OCI-LY1 (cell line): ENCODE measurements at regions not wholly inside any gene's neighbourhood (a gene's known extent, or its start where the extent isn't known, plus 50 kb on each side); places are given as distances from the start of the nearest gene placed in this dataset.

ENCODE experiments used
- H2AFZ ChIP-seq: fragments of 200-600 bp; sonication (generic), shearing (Covaris generic); 2 replicates; pipeline ENCODE4 v1.6.0; 2014; ENCODE audit warnings: antibody characterized with exemption, mild to moderate bottlenecking, low read length
- H3F3A ChIP-seq: fragments of 200-600 bp; sonication (generic), shearing (Covaris generic); 2 replicates; pipeline ENCODE4 v1.6.0; 2014; ENCODE audit warnings: mild to moderate bottlenecking, antibody characterized with exemption, low read length, moderate library complexity; ENCODE audit not compliant: insufficient read depth
- H3K27ac ChIP-seq: fragments of 200-600 bp; sonication (generic); 2 replicates; pipeline ENCODE4 v1.5.1; 2014; ENCODE audit warnings: low read length, mixed run types, mild to moderate bottlenecking, low read depth; ENCODE audit not compliant: poor library complexity, severe bottlenecking
- H3K27me3 ChIP-seq: fragments of 200-600 bp; sonication (generic); 2 replicates; pipeline ENCODE4 v1.6.0; 2014; ENCODE audit warnings: antibody characterized with exemption, mild to moderate bottlenecking, low read length, moderate library complexity; ENCODE audit not compliant: insufficient read depth
- H3K36me3 ChIP-seq: fragments of 200-600 bp; sonication (generic); 2 replicates; pipeline ENCODE4 v1.6.1; 2014; ENCODE audit warnings: mild to moderate bottlenecking, antibody characterized with exemption, low read length, moderate library complexity, mixed read lengths; ENCODE audit not compliant: insufficient read depth
- H3K4me1 ChIP-seq: fragments of 200-600 bp; sonication (generic); 2 replicates; pipeline ENCODE4 v1.5.1; 2014; ENCODE audit warnings: mild to moderate bottlenecking, low read length, moderate library complexity; ENCODE audit not compliant: insufficient read depth, severe bottlenecking
- H3K4me2 ChIP-seq: fragments of 200-600 bp; sonication (generic), shearing (Covaris generic); 2 replicates; pipeline ENCODE4 v1.6.1; 2014; ENCODE audit warnings: low read length
- H3K4me3 ChIP-seq: fragments of 200-600 bp; sonication (generic); 2 replicates; pipeline ENCODE4 v1.5.1; 2014; ENCODE audit warnings: low read length, low read depth, mild to moderate bottlenecking, mixed read lengths; ENCODE audit not compliant: poor library complexity, severe bottlenecking
- H3K79me2 ChIP-seq: fragments of 200-600 bp; shearing (Covaris generic); 2 replicates; pipeline ENCODE4 v1.6.1; 2016; ENCODE audit warnings: mixed run types, low read length, mixed read lengths; ENCODE audit not compliant: insufficient read depth
- H3K9ac ChIP-seq: fragments of 200-600 bp; sonication (generic), shearing (Covaris generic); 2 replicates; pipeline ENCODE4 v1.6.1; 2014; ENCODE audit warnings: mild to moderate bottlenecking, low read length, mixed read lengths
- H3K9me2 ChIP-seq: fragments of 200-600 bp; sonication (generic), shearing (Covaris generic); 2 replicates; pipeline ENCODE4 v1.6.1; 2014; ENCODE audit warnings: low read depth, mild to moderate bottlenecking, low read length, mixed read lengths
- H3K9me3 ChIP-seq: fragments of 200-600 bp; shearing (Covaris generic); 2 replicates; pipeline ENCODE4 v1.6.1; 2014; ENCODE audit warnings: low read length, mixed read lengths
- H4K20me1 ChIP-seq: fragments of 200-600 bp; sonication (generic), shearing (Covaris generic); 2 replicates; pipeline ENCODE4 v1.6.0; 2016; ENCODE audit warnings: mild to moderate bottlenecking, low read length; ENCODE audit not compliant: insufficient read depth
- CTCF ChIP-seq: fragments of 200-600 bp; sonication (generic), shearing (Covaris generic); IDR thresholded peaks from 2 replicates; pipeline ENCODE4 v1.5.1; 2017; ENCODE audit warnings: mild to moderate bottlenecking, antibody characterized with exemption, low read length, moderate library complexity, mixed read lengths
- EZH2 ChIP-seq: fragments of 200-600 bp; sonication (generic), shearing (Covaris generic); IDR thresholded peaks from 2 replicates; pipeline ENCODE4 v1.8.0; 2017; ENCODE audit warnings: borderline replicate concordance, mixed run types, mild to moderate bottlenecking, antibody characterized with exemption, low read length, moderate library complexity, mixed read lengths

GRCh38 chr15:62607643-62608042 lies 434.9 kb upstream of the TPM1 start:
- H3K27ac ChIP-seq: no peak overlapping the region
- no peaks in the 10 kb centered on the region for H3K4me1 ChIP-seq
- TF ChIP-seq CTCF (no peak), EZH2 (no peak)
- no peak overlapping the region for H3K9ac ChIP-seq
- H3K27me3 ChIP-seq: no peaks in the 10 kb centered on the region
- H3K9me3 ChIP-seq: no peaks in the 10 kb centered on the region
- no peak overlapping the region for H3K4me2 ChIP-seq
- H3K4me3 ChIP-seq: no peak overlapping the region
- H2AFZ ChIP-seq: no peak overlapping the region
- H3F3A ChIP-seq: no peaks in the 10 kb centered on the region
- no peaks in the 10 kb centered on the region for H4K20me1 ChIP-seq
- H3K9me2 ChIP-seq: no peaks in the 10 kb centered on the region
- H3K79me2 ChIP-seq: no peaks in the 10 kb centered on the region
- H3K36me3 ChIP-seq: no peaks in the 10 kb centered on the region

GRCh38 chr15:62608369-62608768 lies 434.2 kb upstream of the TPM1 start:
- no peak overlapping the region for H3K4me2 ChIP-seq
- no peaks in the 10 kb centered on the region for H3K27me3 ChIP-seq
- no peaks in the 10 kb centered on the region for H3K4me1 ChIP-seq
- H2AFZ ChIP-seq: no peak overlapping the region
- no peaks in the 10 kb centered on the region for H4K20me1 ChIP-seq
- H3K9me2 ChIP-seq: no peaks in the 10 kb centered on the region
- TF ChIP-seq CTCF: no peak
- no peak for TF ChIP-seq EZH2
- H3K27ac ChIP-seq: no peak overlapping the region
- H3F3A ChIP-seq: no peaks in the 10 kb centered on the region
- no peak overlapping the region for H3K4me3 ChIP-seq
- H3K9me3 ChIP-seq: no peaks in the 10 kb centered on the region
- no peak overlapping the region for H3K9ac ChIP-seq
- H3K79me2 ChIP-seq: no peaks in the 10 kb centered on the region
- H3K36me3 ChIP-seq: no peaks in the 10 kb centered on the region

GRCh38 chr15:62610265-62610869 lies 432.2 kb upstream of the TPM1 start:
- H2AFZ ChIP-seq: no peak overlapping the region
- H3K4me3 ChIP-seq: no peak overlapping the region
- H3K4me1 ChIP-seq: no peaks in the 10 kb centered on the region
- H3K27ac ChIP-seq: no peak overlapping the region
- TF ChIP-seq EZH2 (no peak), CTCF (no peak)
- no peak overlapping the region for H3K9ac ChIP-seq
- no peaks in the 10 kb centered on the region for H3F3A ChIP-seq
- no peaks in the 10 kb centered on the region for H3K27me3 ChIP-seq
- H3K9me2 ChIP-seq: no peaks in the 10 kb centered on the region
- H3K9me3 ChIP-seq: no peaks in the 10 kb centered on the region
- H3K36me3 ChIP-seq: no peaks in the 10 kb centered on the region
- H3K4me2 ChIP-seq: no peak overlapping the region
- H4K20me1 ChIP-seq: no peaks in the 10 kb centered on the region
- no peaks in the 10 kb centered on the region for H3K79me2 ChIP-seq
